GM12873 (cell line): ENCODE measurements at regions not wholly inside any gene's neighbourhood (a gene's known extent, or its start where the extent isn't known, plus 50 kb on each side); places are given as distances from the start of the nearest gene placed in this dataset.

ENCODE experiments used
- TF ChIP-seq, protein P1 (sequence below): IDR thresholded peaks from 2 replicates; pipeline ENCODE4 v1.5.1; 2012; ENCODE audit warnings: low read depth, mild to moderate bottlenecking, moderate library complexity, low read length, control low read depth; ENCODE audit not compliant: insufficient read depth; ENCODE audit errors: missing control alignments

DNA sequence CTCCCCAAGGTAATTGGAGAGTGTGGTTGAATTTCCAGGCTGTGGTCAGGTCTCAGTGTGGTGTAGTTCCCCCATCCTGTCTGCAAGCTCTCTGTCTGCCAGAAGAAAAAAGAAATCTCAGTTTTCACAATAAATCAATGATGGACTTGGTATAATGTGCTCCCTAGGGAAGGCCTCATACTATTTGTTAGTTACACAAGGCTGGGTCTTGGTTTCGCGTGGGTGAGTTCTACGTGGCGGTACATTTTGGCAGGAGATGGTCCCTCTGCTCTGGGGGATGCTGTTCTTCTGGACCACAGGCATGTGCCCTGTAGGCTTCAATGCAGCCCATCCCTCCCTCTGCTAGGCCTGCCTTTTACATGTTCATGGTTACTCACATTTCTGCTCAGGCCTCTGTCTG is 206.4 kb upstream of the PELI2 start:
- TF ChIP-seq, protein P1, sequence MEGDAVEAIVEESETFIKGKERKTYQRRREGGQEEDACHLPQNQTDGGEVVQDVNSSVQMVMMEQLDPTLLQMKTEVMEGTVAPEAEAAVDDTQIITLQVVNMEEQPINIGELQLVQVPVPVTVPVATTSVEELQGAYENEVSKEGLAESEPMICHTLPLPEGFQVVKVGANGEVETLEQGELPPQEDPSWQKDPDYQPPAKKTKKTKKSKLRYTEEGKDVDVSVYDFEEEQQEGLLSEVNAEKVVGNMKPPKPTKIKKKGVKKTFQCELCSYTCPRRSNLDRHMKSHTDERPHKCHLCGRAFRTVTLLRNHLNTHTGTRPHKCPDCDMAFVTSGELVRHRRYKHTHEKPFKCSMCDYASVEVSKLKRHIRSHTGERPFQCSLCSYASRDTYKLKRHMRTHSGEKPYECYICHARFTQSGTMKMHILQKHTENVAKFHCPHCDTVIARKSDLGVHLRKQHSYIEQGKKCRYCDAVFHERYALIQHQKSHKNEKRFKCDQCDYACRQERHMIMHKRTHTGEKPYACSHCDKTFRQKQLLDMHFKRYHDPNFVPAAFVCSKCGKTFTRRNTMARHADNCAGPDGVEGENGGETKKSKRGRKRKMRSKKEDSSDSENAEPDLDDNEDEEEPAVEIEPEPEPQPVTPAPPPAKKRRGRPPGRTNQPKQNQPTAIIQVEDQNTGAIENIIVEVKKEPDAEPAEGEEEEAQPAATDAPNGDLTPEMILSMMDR, result no peak

DNA sequence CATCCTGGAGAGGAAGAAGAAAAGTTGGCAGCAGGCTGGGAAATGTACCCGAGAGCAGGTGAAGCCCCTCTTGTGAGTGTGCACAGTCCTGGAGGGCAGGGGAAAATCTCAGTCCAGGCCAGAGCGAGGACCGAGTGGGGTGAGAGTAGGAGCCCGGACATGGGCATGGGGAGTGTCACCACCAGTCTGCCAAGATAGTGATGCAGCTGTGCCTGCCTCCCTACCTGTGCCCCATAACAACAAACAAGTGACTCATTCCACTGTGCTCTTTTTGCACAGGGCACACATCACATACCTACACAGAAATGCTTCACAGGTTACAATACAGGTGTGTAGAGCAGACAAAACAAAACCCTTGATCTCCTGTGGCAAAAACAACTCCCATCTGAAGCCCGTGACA is 205.9 kb upstream of the PELI2 start:
- TF ChIP-seq, protein P1, result no peak

DNA sequence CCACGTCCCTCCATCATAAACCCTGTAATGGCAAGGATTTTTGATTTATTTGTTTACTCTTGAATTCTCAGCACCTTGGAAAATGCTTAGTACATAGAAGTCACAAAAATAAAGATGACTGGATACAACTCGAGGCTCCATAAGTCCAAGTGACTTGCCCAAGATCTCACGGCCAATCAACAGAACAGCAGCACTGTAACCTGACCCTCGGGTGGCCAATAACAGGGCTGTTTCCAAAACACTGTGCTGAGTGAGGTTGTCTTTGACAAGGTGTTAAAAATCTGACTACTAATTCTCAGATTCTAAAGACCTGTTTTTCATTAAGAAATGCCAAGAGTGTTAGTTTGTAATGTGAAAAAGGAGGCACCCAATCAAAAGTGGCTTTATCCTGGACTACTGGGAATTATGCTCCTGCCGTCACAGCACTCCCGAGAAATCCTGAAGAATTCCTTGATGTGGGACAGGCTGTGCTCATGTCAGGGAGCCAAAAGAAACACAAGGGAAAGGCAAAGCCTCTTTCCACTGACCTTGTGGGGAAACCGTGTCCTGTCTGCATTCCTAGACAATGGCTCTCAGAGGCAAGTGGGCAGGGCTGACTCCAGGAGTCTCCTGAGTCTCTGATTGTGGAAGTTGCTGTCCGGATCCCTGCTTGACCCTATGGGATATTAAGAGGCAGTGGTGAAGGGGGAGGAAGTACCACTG is 204.7 kb upstream of the PELI2 start:
- TF ChIP-seq, protein P1, result no peak

DNA sequence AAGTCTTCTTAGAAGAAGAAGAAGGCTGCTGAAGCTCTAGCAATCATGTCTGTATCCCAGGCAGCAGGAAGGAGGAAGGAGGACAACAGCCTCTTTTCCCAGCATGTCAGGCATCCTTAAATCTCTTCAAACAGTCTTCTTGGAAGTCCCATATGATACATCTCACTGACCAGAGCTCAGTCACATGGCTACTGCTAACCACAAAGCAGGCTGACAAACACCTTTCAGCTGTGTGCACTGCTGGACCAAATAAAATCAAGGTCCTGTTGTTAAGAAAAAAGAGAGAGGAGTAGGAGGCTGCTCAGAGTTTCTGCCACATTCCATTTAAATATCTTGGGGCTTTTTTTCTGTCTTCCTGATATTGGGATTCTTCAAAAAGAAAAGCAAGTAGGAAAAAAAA is 203.4 kb upstream of the PELI2 start:
- TF ChIP-seq, protein P1, result no peak

DNA sequence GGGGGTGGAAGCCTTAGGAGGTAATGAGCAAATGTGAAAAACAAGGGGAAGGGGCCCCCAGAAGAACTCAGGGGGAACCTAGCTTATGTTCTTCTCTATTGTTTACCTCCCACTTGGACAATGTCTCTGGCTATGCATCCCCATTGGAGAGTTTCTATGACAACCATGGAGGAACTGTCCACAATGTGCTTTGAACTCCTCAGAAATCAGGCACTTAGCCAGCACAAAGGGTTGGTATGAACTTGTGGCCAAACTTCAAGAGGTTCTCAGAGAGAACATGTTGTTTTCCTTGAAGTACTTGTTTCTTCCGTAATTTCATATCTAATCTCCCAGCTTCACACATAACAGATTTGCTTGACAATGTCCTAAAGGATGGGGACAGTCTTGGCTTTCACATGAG is 202.8 kb upstream of the PELI2 start:
- TF ChIP-seq, protein P1, result no peak

DNA sequence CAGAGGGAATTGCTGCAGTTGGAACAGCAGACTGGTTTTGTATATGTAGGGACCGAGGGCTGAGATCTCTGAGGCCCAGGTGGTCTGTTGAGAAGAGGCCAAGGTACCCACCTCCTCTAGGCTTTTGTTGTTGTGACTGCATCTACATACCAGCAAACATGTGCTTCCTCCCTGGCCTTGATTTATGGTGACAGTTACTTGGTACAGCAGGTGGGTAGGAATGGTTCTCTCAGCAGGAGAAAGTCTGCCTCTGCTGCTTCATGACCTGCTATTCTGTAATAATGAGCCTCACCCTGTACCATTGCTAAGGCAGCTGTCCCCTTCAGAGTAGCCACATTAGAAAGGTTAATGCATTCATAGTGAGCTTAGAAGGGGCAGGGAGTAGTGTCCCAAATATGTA is 196.7 kb upstream of the PELI2 start:
- TF ChIP-seq, protein P1, result no peak

DNA sequence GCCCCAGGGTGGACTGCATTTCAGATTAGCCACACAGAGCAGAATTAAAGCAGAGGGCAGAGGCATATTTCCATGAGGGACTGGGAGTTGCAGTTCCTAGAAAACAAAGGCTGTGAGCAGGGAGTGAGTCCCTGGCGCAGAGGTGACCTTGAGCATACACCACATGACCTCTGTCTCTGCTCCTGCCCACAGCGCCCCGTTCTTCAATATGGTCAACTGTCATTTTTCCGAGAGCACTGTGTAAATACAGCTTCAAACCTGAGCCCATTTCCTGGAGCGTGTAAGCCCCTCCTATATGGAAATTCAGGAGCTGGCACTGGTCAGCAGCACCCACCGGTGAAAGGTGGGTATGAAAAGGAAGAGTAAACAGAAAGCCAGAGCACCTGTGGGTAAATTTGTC is 192.2 kb upstream of the PELI2 start:
- TF ChIP-seq, protein P1, result no peak

DNA sequence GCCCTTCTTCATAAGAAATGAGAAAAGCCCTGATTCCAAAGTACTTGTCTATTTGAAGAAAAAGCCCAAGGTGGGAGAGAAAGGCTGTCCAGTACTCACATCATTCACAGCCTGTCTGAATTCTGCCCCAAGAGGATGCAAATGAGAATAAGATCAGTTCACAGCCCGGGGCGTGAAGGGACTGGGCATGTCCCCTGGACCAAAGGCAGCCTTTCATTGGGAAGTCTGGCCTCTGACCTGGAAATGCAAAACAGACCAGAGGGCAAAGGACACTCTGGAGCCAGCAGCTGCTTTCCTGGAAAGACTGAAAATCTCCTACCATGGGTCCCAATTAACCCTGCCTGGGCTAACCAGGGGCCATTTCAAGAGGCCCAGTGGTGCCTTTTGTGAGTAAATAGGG is 191.2 kb upstream of the PELI2 start:
- TF ChIP-seq, protein P1, result no peak
